ENCODE measurements at regions not wholly inside any gene's neighbourhood (a gene's known extent, or its start where the extent isn't known, plus 50 kb on each side); places are given as distances from the start of the nearest gene placed in this dataset.

GRCh38 chr6:84371681-84372080, 144.2 kb upstream of the CEP162 start:
- TF ChIP-seq CTCF (IDR thresholded peaks at IDR 0.05) (no peak), EZH2 (IDR thresholded peaks at IDR 0.05) (no peak)

Measured in neural progenitor cell (in vitro differentiated cells).